Thyroid gland (tissue), 4 donors: ENCODE measurements at regions not wholly inside any gene's neighbourhood (a gene's known extent, or its start where the extent isn't known, plus 50 kb on each side); places are given as distances from the start of the nearest gene placed in this dataset.

Experiments
- DNase-seq, 2 donors: peaks; one replicate each; pipeline ENCODE4 v3.0.0-alpha.2; 2019
- H3K27ac ChIP-seq, 3 donors: fragments of 200-600 bp; sonication (generic); 1 replicate in 2 of 3; 2 replicates in 1 of 3; pipeline ENCODE4 v1.5.1; 2016 to 2019; ENCODE audit warnings: mild to moderate bottlenecking in 1 of 3, moderate library complexity in 1 of 3
- H3K27me3 ChIP-seq: fragments of 200-600 bp; sonication (generic); one replicate; pipeline ENCODE4 v1.5.1; 2019
- H3K36me3 ChIP-seq, 2 donors: fragments of 200-600 bp; sonication (generic); one replicate each; pipeline ENCODE4 v1.5.1; 2016 to 2019
- H3K4me1 ChIP-seq, 2 donors: fragments of 200-600 bp; sonication (generic); one replicate each; pipeline ENCODE4 v1.5.1; 2017 to 2019
- H3K4me3 ChIP-seq, 3 donors: fragments of 200-600 bp; sonication (generic); replicated peaks in 1 of 3; 1 replicate in 2 of 3; 2 replicates in 1 of 3; pipeline ENCODE4 v1.5.1; 2016; ENCODE audit warnings: mild to moderate bottlenecking in 1 of 3
- H3K9me3 ChIP-seq: fragments of 200-600 bp; sonication (generic); one replicate; pipeline ENCODE4 v1.5.1; 2017
- POLR2A ChIP-seq, 2 donors: fragments of 450-650 bp; IDR thresholded peaks; one replicate each; pipeline ENCODE4 v1.6.1; 2017; ENCODE audit warnings: antibody characterized with exemption in 2 of 2, mild to moderate bottlenecking in 2 of 2, moderate library complexity in 1 of 2
- WGBS, 2 donors: methylation state at CpG; one replicate each; pipeline ENCODE4 v1.1.5; 2017; 5-methylcytosine and 5-hydroxymethylcytosine counted together
- intact Hi-C: fragments of 100-400 bp; cut with DNase I; formaldehyde crosslinking; loops from one replicate; pipeline ENCODE4 v1.15.1; 2023
- TF ChIP-seq, protein P1 (sequence below), 6 experiments: fragments of 200-600 bp in 3 of 6; fragments of 450-650 bp in 3 of 6; sonication (generic) in 3 of 6; IDR thresholded peaks; one replicate each; pipeline ENCODE4 v1.5.1; 2016 to 2019; ENCODE audit warnings: antibody characterized with exemption in 6 of 6, mild to moderate bottlenecking in 2 of 6, inconsistent platforms in 1 of 6, moderate library complexity in 1 of 6

DNA sequence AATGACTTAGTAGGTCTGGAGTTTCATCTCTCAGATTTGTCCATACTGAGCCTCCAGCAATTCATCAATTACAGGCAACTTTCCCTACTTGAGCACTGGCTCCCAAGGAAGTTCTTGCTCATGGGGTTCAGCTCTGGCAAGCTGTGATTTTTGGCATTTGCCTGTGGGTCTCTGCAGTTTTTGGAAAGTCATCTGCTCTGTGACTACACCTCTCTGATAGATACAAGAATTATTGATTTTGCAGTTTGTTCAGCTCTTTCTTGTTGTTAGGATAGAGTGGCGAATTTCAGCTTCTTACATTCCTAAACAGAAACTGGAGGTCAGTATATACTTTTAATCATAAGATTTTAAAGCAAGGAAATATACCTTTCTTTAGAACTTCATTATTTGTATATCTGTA is 209.7 kb upstream of the NPY2R start:
- 87 to 89% methylated on average over 1 of the region's 1 CpG for WGBS, 2 donors
- Histone ChIP-seq H3K4me3 (no peak overlapping the region), H3K4me1 (no peaks in the 10 kb centered on the region), H3K9me3 (no peaks in the 10 kb centered on the region), H3K27me3 (no peaks in the 10 kb centered on the region), H3K36me3 (no peaks in the 10 kb centered on the region), H3K27ac (no peak overlapping the region)
- DNase-seq = no peak
- TF ChIP-seq, protein P1, sequence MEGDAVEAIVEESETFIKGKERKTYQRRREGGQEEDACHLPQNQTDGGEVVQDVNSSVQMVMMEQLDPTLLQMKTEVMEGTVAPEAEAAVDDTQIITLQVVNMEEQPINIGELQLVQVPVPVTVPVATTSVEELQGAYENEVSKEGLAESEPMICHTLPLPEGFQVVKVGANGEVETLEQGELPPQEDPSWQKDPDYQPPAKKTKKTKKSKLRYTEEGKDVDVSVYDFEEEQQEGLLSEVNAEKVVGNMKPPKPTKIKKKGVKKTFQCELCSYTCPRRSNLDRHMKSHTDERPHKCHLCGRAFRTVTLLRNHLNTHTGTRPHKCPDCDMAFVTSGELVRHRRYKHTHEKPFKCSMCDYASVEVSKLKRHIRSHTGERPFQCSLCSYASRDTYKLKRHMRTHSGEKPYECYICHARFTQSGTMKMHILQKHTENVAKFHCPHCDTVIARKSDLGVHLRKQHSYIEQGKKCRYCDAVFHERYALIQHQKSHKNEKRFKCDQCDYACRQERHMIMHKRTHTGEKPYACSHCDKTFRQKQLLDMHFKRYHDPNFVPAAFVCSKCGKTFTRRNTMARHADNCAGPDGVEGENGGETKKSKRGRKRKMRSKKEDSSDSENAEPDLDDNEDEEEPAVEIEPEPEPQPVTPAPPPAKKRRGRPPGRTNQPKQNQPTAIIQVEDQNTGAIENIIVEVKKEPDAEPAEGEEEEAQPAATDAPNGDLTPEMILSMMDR (IDR thresholded peaks at IDR 0.05) = no peak
- TF ChIP-seq POLR2A (IDR thresholded peaks at IDR 0.05) = no peak
- intact Hi-C loops = no loop called here

DNA sequence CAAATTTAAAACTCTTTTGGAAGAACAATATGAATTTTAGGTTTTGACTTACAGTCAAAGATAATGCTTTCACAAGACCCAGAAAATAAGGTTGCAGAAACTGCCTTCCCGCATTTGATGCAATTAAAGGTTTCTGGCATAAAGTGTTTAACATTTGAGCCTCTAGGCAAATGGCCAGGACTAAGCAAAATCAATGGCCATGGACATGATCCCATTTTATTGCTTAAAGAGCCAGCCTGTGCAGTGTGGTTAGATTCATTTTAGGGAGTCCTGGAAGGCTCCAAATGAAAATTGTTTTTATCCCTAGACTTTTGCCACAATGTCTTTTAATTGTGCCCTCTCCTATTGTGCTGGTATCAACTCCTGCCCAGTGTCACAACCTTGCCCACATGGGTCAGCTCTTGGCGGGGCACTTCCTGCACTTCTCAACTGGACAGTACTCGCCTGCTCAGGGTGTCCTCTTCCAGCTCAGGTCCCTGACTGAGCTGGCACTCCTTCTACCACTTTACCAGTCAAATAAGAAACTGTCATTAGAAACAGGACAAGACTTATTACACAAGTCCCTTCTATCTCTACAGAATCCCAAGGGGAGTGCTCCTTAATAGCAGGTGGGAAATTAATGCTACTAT is 208.4 kb upstream of the NPY2R start:
- no peaks in the 10 kb centered on the region for H3K27me3 ChIP-seq
- no peaks in the 10 kb centered on the region for H3K36me3 ChIP-seq
- DNase-seq = no peak
- no peaks in the 10 kb centered on the region for H3K4me1 ChIP-seq
- H3K27ac ChIP-seq = no peak overlapping the region
- TF ChIP-seq, protein P1 (IDR thresholded peaks at IDR 0.05) = no peak
- TF ChIP-seq POLR2A (IDR thresholded peaks at IDR 0.05) = no peak
- no peak overlapping the region for H3K4me3 ChIP-seq
- intact Hi-C loops = no loop called here
- WGBS, 2 donors = 86% methylated on average over 3 of the region's 3 CpGs
- no peaks in the 10 kb centered on the region for H3K9me3 ChIP-seq

DNA sequence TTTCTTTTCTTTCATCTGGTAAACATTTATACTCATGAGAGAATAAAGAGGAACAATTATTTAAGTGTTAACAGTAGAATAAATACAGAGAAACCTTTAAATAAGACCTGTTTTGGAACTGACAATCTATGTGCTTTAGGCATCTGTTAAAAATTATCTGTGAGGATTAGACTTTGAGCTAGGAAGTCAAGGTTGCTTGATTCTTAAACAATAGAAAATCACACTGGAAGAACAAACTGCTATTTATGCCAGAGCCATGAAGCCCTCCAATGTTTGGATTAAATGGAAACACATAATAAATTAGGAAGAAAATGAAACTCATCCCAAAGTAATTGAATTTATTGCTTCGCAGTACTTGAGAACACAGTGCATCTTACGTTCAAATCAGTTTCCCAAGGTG is 207.2 kb upstream of the NPY2R start:
- Histone ChIP-seq H3K4me1 (no peaks in the 10 kb centered on the region), H3K4me3 (no peak overlapping the region), H3K9me3 (no peaks in the 10 kb centered on the region), H3K27ac (no peak overlapping the region), H3K27me3 (no peaks in the 10 kb centered on the region), H3K36me3 (no peaks in the 10 kb centered on the region)
- intact Hi-C loops = no loop called here
- WGBS, 2 donors = 86 to 96% methylated on average over 2 of the region's 2 CpGs
- TF ChIP-seq, protein P1 (IDR thresholded peaks at IDR 0.05) = no peak
- no peak for TF ChIP-seq POLR2A (IDR thresholded peaks at IDR 0.05)
- no peak for DNase-seq

DNA sequence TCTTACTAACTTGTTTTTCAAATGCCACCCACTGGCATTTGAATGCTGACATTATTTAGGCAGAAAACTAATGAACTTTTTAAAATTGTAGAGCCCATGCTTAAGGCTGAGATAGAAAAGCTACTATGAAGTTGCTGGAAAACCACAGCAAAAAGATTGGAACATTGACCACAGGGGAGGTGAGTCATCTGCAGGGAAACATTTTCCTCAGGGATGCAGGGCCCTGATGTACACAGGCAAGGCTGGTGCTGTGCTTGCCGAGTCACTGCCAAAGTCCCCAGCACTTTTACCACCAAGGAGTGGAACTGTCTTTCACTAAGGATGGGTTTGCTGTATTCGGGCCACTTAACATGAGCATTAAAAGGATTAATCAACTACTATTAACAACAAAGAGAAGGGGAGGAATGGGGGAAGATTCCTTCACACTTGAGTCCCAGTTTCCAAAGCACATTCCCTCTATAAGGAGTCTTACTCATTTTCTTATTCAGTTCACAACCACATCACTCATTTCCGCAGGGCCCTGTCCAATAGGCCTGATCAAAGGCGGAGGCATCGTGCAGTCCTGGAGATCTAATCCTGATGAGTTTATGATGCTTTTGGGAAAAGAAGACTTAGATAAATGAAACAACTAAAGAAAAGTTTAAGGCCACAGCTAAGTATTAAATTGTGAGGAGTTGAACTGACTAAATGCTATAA is 202.9 kb upstream of the NPY2R start:
- intact Hi-C loops = no loop called here
- 80 to 82% methylated on average over 5 of the region's 5 CpGs for WGBS, 2 donors
- H3K9me3 ChIP-seq = no peaks in the 10 kb centered on the region
- no peak overlapping the region for H3K4me3 ChIP-seq
- no peaks in the 10 kb centered on the region for H3K4me1 ChIP-seq
- H3K27me3 ChIP-seq = no peaks in the 10 kb centered on the region
- TF ChIP-seq, protein P1 (IDR thresholded peaks at IDR 0.05) = no peak
- no peak for TF ChIP-seq POLR2A (IDR thresholded peaks at IDR 0.05)
- H3K27ac ChIP-seq = no peak overlapping the region
- no peak for DNase-seq
- no peaks in the 10 kb centered on the region for H3K36me3 ChIP-seq

DNA sequence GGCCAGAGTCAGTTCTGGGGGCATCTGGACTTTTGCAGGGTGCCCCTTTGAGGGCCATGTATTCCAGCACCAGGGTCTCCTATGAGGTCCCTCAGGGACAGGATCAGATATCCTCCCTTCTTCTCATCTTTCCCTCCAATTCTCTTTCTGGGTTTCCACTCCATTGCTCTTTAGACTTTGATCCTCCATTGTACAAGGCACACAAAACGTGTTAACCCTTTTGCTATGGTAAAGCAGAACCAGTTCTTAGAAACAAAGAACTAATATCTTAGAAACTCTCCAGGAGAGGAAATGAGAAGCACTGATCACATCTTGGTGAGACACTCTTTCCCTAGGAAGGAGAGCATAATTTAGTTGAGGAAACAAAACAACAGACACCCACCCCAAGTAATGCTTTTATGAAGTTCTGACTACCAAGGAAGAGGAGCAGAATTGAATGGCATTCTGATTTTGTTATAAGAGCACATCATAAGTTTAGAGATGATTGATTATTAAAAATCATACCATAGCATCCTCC is 200.7 kb upstream of the NPY2R start:
- DNase-seq = no peak
- no peak for TF ChIP-seq POLR2A (IDR thresholded peaks at IDR 0.05)
- TF ChIP-seq, protein P1 (IDR thresholded peaks at IDR 0.05) = no peak
- no peaks in the 10 kb centered on the region for H3K9me3 ChIP-seq
- WGBS, 2 donors = 66 to 72% methylated on average over 1 of the region's 1 CpG
- H3K4me3 ChIP-seq = no peak overlapping the region
- intact Hi-C loops = no loop called here
- H3K27ac ChIP-seq = no peak overlapping the region
- H3K27me3 ChIP-seq = no peaks in the 10 kb centered on the region
- no peaks in the 10 kb centered on the region for H3K4me1 ChIP-seq
- H3K36me3 ChIP-seq = no peaks in the 10 kb centered on the region
